ENCODE measurements at regions not wholly inside any gene's neighbourhood (a gene's known extent, or its start where the extent isn't known, plus 50 kb on each side); places are given as distances from the start of the nearest gene placed in this dataset.
A peak's percentile ranks its signal among the peaks of the same experiment; 100 is the strongest.

- Histone ChIP-seq H3K9ac (ENCODE audit: low read depth, low read length) (no peak overlapping the region), H3K36me3 (ENCODE audit: insufficient read depth, low read length) (no peaks in the 10 kb centered on the region), H3K27ac (ENCODE audit: low read length) (no peak overlapping the region), H3K4me3 (ENCODE audit: low read depth in 1 of 2, low read length in 2 of 2) (no peak overlapping the region), H3K4me2 (ENCODE audit: insufficient read depth, low read length) (no peak overlapping the region), H3K79me2 (ENCODE audit: insufficient read depth, low read length) (no peaks in the 10 kb centered on the region), H3K4me1 (ENCODE audit: insufficient read depth, low read length) (no peaks in the 10 kb centered on the region), H2AFZ (ENCODE audit: low read depth, low read length) (no peak overlapping the region), H4K20me1 (ENCODE audit: insufficient read depth, low read length) (no peaks in the 10 kb centered on the region), H3K27me3 (ENCODE audit: insufficient read depth, low read length, poor library complexity) (no peaks in the 10 kb centered on the region), H3K9me3 (ENCODE audit: insufficient read depth, low read length, severe bottlenecking) (no peaks in the 10 kb centered on the region)
- TF ChIP-seq CTCF (IDR thresholded peaks at IDR 0.05; ENCODE audit: borderline replicate concordance, extremely low read depth, low read length, poor library complexity, severe bottlenecking) (peak; percentile 54), EZH2 (IDR thresholded peaks at IDR 0.05; ENCODE audit: borderline replicate concordance, low read depth, low read length, severe bottlenecking) (no peak)
- ATAC-seq (ENCODE audit: insufficient read depth, low read depth): no peak; the same call in 2 of the 3 replicates
- peak; percentile 6 for DNase-seq
These were observed 155.5 kb downstream of the PDGFRA start for GRCh38 chr4:54384563-54384962.

GRCh38 chr4:54386042-54386669 lies 157.1 kb downstream of the PDGFRA start:
- Histone ChIP-seq H3K27me3 (ENCODE audit: insufficient read depth, low read length, poor library complexity) (no peaks in the 10 kb centered on the region), H3K79me2 (ENCODE audit: insufficient read depth, low read length) (no peaks in the 10 kb centered on the region), H3K9ac (ENCODE audit: low read depth, low read length) (no peak overlapping the region), H2AFZ (ENCODE audit: low read depth, low read length) (no peak overlapping the region), H3K9me3 (ENCODE audit: insufficient read depth, low read length, severe bottlenecking) (no peaks in the 10 kb centered on the region), H4K20me1 (ENCODE audit: insufficient read depth, low read length) (no peaks in the 10 kb centered on the region), H3K27ac (ENCODE audit: low read length) (no peak overlapping the region), H3K4me1 (ENCODE audit: insufficient read depth, low read length) (no peaks in the 10 kb centered on the region), H3K4me3 (ENCODE audit: low read depth in 1 of 2, low read length in 2 of 2) (no peak overlapping the region), H3K4me2 (ENCODE audit: insufficient read depth, low read length) (no peak overlapping the region), H3K36me3 (ENCODE audit: insufficient read depth, low read length) (no peaks in the 10 kb centered on the region)
- TF ChIP-seq EZH2 (IDR thresholded peaks at IDR 0.05; ENCODE audit: borderline replicate concordance, low read depth, low read length, severe bottlenecking): no peak
- TF ChIP-seq CTCF (IDR thresholded peaks at IDR 0.05; ENCODE audit: borderline replicate concordance, extremely low read depth, low read length, poor library complexity, severe bottlenecking): no peak
- no peak for ATAC-seq (ENCODE audit: insufficient read depth, low read depth)
- DNase-seq: no peak

GRCh38 chr4:54386693-54387092 lies 157.6 kb downstream of the PDGFRA start:
- Histone ChIP-seq H2AFZ (ENCODE audit: low read depth, low read length) (no peak overlapping the region), H3K9ac (ENCODE audit: low read depth, low read length) (no peak overlapping the region), H3K79me2 (ENCODE audit: insufficient read depth, low read length) (no peaks in the 10 kb centered on the region), H3K4me3 (ENCODE audit: low read depth in 1 of 2, low read length in 2 of 2) (no peak overlapping the region), H3K4me2 (ENCODE audit: insufficient read depth, low read length) (no peak overlapping the region), H3K27ac (ENCODE audit: low read length) (no peak overlapping the region), H4K20me1 (ENCODE audit: insufficient read depth, low read length) (no peaks in the 10 kb centered on the region), H3K27me3 (ENCODE audit: insufficient read depth, low read length, poor library complexity) (no peaks in the 10 kb centered on the region), H3K36me3 (ENCODE audit: insufficient read depth, low read length) (no peaks in the 10 kb centered on the region), H3K9me3 (ENCODE audit: insufficient read depth, low read length, severe bottlenecking) (no peaks in the 10 kb centered on the region), H3K4me1 (ENCODE audit: insufficient read depth, low read length) (no peaks in the 10 kb centered on the region)
- TF ChIP-seq EZH2 (IDR thresholded peaks at IDR 0.05; ENCODE audit: borderline replicate concordance, low read depth, low read length, severe bottlenecking): no peak
- DNase-seq (no peak), ATAC-seq (ENCODE audit: insufficient read depth, low read depth) (no peak)

GRCh38 chr4:54390670-54391069 lies 161.6 kb downstream of the PDGFRA start:
- H4K20me1 ChIP-seq (ENCODE audit: insufficient read depth, low read length): no peaks in the 10 kb centered on the region
- no peak overlapping the region for H3K27ac ChIP-seq (ENCODE audit: low read length)
- H3K4me3 ChIP-seq (ENCODE audit: low read depth in 1 of 2, low read length in 2 of 2): no peak overlapping the region
- H3K27me3 ChIP-seq (ENCODE audit: insufficient read depth, low read length, poor library complexity): no peaks in the 10 kb centered on the region
- TF ChIP-seq CTCF (IDR thresholded peaks at IDR 0.05; ENCODE audit: borderline replicate concordance, extremely low read depth, low read length, poor library complexity, severe bottlenecking) (no peak), EZH2 (IDR thresholded peaks at IDR 0.05; ENCODE audit: borderline replicate concordance, low read depth, low read length, severe bottlenecking) (no peak)
- H3K36me3 ChIP-seq (ENCODE audit: insufficient read depth, low read length): no peaks in the 10 kb centered on the region
- H2AFZ ChIP-seq (ENCODE audit: low read depth, low read length): no peak overlapping the region
- no peaks in the 10 kb centered on the region for H3K4me1 ChIP-seq (ENCODE audit: insufficient read depth, low read length)
- ATAC-seq (ENCODE audit: insufficient read depth, low read depth) (no peak), DNase-seq (no peak)
- no peak overlapping the region for H3K9ac ChIP-seq (ENCODE audit: low read depth, low read length)
- H3K4me2 ChIP-seq (ENCODE audit: insufficient read depth, low read length): no peak overlapping the region
- no peaks in the 10 kb centered on the region for H3K9me3 ChIP-seq (ENCODE audit: insufficient read depth, low read length, severe bottlenecking)
- H3K79me2 ChIP-seq (ENCODE audit: insufficient read depth, low read length): no peaks in the 10 kb centered on the region
